Stomach (tissue), 8 donors: ENCODE measurements at regions not wholly inside any gene's neighbourhood (a gene's known extent, or its start where the extent isn't known, plus 50 kb on each side); places are given as distances from the start of the nearest gene placed in this dataset.
A peak's percentile ranks its signal among the peaks of the same experiment; 100 is the strongest.

Source experiments
- DNase-seq, 2 donors: peaks; one replicate each; pipeline versions ENCODE4 v3.0.0 to v3.0.0-alpha.2; 2013 to 2019
- H3K27ac ChIP-seq, 5 donors: fragments of 200-600 bp in 4 of 5; sonication (generic) in 4 of 5; one replicate each; pipeline ENCODE4 v1.5.1; 2013 to 2019; ENCODE audit warnings: mild to moderate bottlenecking in 1 of 5, moderate library complexity in 1 of 5
- H3K27me3 ChIP-seq, 3 donors: fragments of 200-600 bp; sonication (generic); one replicate each; pipeline ENCODE4 v1.5.1; 2017 to 2019; ENCODE audit warnings: mixed run types in 1 of 3
- H3K36me3 ChIP-seq, 4 donors: fragments of 200-600 bp; sonication (generic); 1 replicate in 3 of 4; 2 replicates in 1 of 4; pipeline ENCODE4 v1.5.1; 2016 to 2019
- H3K4me1 ChIP-seq, 4 donors: fragments of 200-600 bp; sonication (generic); one replicate each; pipeline ENCODE4 v1.5.1; 2016 to 2019
- H3K4me3 ChIP-seq, 4 donors: fragments of 200-600 bp; sonication (generic) in 3 of 4; one replicate each; pipeline ENCODE4 v1.5.1; 2016 to 2019; ENCODE audit warnings: mild to moderate bottlenecking in 1 of 4
- H3K9me3 ChIP-seq, 4 donors: fragments of 200-600 bp; sonication (generic); one replicate each; pipeline ENCODE4 v1.5.1; 2016 to 2019
- EP300 ChIP-seq: sonication (generic); formaldehyde crosslinking; IDR thresholded peaks from one replicate; pipeline ENCODE4 v1.6.1; 2017; ENCODE audit warnings: antibody characterized with exemption
- POLR2A ChIP-seq, 4 donors: fragments of 450-650 bp; IDR thresholded peaks; one replicate each; pipeline ENCODE4 v1.6.1; 2016; ENCODE audit warnings: antibody characterized with exemption in 4 of 4, control low read depth in 2 of 4, mild to moderate bottlenecking in 1 of 4, moderate library complexity in 1 of 4
- POLR2AphosphoS5 ChIP-seq, 3 donors: sonication (generic); formaldehyde crosslinking; IDR thresholded peaks; one replicate each; pipeline ENCODE4 v1.6.1; 2016; ENCODE audit warnings: antibody characterized with exemption in 3 of 3
- WGBS, 5 donors: extraction: QIAGEN DNeasy Blood & Tissue Kit in 3 of 5; methylation state at CpG; one replicate each; pipeline versions ENCODE4 v1.1.5 to v1.1.7; 2013 to 2018; 5-methylcytosine and 5-hydroxymethylcytosine counted together
- intact Hi-C: fragments of 100-400 bp; cut with DNase I; formaldehyde crosslinking; loops from one replicate; pipeline ENCODE4 v1.15.1; 2023; ENCODE audit warnings: low total_unique reads
- TF ChIP-seq, protein P1 (sequence below), 7 experiments: fragments of 450-650 bp in 4 of 7; fragments of 200-600 bp in 3 of 7; sonication (generic) in 3 of 7; IDR thresholded peaks; one replicate each; pipeline ENCODE4 v1.5.1; 2016 to 2019; ENCODE audit warnings: antibody characterized with exemption in 7 of 7, control low read depth in 2 of 7, mild to moderate bottlenecking in 1 of 7
- donor health status: healthy with polysubstance abuse.
- donor health status: Bipolar disorder and iron deficiency.
- donor health status: healthy.

GRCh38 chr12:16492820-16493797, 112.9 kb downstream of the LMO3 start:
- no peak for TF ChIP-seq POLR2AphosphoS5 (IDR thresholded peaks at IDR 0.05)
- no peak for TF ChIP-seq EP300
- TF ChIP-seq, protein P1, sequence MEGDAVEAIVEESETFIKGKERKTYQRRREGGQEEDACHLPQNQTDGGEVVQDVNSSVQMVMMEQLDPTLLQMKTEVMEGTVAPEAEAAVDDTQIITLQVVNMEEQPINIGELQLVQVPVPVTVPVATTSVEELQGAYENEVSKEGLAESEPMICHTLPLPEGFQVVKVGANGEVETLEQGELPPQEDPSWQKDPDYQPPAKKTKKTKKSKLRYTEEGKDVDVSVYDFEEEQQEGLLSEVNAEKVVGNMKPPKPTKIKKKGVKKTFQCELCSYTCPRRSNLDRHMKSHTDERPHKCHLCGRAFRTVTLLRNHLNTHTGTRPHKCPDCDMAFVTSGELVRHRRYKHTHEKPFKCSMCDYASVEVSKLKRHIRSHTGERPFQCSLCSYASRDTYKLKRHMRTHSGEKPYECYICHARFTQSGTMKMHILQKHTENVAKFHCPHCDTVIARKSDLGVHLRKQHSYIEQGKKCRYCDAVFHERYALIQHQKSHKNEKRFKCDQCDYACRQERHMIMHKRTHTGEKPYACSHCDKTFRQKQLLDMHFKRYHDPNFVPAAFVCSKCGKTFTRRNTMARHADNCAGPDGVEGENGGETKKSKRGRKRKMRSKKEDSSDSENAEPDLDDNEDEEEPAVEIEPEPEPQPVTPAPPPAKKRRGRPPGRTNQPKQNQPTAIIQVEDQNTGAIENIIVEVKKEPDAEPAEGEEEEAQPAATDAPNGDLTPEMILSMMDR (IDR thresholded peaks at IDR 0.05), result no peak
- TF ChIP-seq POLR2A (IDR thresholded peaks at IDR 0.05), result no peak
- H3K36me3 ChIP-seq, result no peaks in the 10 kb centered on the region
- H3K27me3 ChIP-seq, result no peaks in the 10 kb centered on the region
- no peaks in the 10 kb centered on the region for H3K4me1 ChIP-seq
- intact Hi-C loops, result no loop called here
- peak in 1 of 2 donors; percentile 13 for DNase-seq
- no peak overlapping the region for H3K27ac ChIP-seq
- no peak overlapping the region for H3K4me3 ChIP-seq
- WGBS, 5 donors, result 71 to 80% (median 79%) methylated on average over 4 of the region's 4 CpGs
- H3K9me3 ChIP-seq, result no peaks in the 10 kb centered on the region

DNA sequence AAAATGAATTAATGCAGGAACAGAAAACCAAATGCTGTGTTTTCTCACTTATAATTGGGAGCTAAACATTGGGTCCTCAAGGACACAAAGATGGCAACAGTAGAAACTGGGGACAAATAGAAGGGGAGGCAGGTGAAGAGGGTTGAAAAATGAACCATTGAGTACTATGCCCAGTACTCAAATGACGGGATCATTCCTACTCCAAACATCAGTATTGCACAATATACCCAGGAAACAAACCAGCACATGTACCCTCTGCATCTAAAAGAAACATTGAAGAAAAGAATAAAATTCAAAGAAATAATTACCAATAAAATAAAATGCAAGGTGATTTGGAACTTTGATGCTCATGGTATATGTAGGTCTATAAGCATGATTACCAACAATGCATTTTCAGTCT, 110.8 kb downstream of the LMO3 start:
- intact Hi-C loops, result no loop called here
- no peaks in the 10 kb centered on the region for H3K9me3 ChIP-seq
- no peak overlapping the region for H3K4me3 ChIP-seq
- no peaks in the 10 kb centered on the region for H3K27me3 ChIP-seq
- H3K36me3 ChIP-seq, result no peaks in the 10 kb centered on the region
- no peak overlapping the region for H3K27ac ChIP-seq
- no peak for DNase-seq
- H3K4me1 ChIP-seq, result no peaks in the 10 kb centered on the region
- TF ChIP-seq POLR2A (IDR thresholded peaks at IDR 0.05), result no peak
- TF ChIP-seq EP300, result no peak
- TF ChIP-seq, protein P1 (IDR thresholded peaks at IDR 0.05), result no peak
- TF ChIP-seq POLR2AphosphoS5 (IDR thresholded peaks at IDR 0.05), result no peak
- WGBS, 5 donors, result 68 to 90% (median 80%) methylated on average over 1 of the region's 1 CpG
